Liver (tissue), 8 donors: ENCODE measurements at regions not wholly inside any gene's neighbourhood (a gene's known extent, or its start where the extent isn't known, plus 50 kb on each side); places are given as distances from the start of the nearest gene placed in this dataset.

Experiments
- DNase-seq: peaks from one replicate; pipeline ENCODE4 v3.0.0-alpha.2; 2017; ENCODE audit warnings: low spot score
- H3K27ac ChIP-seq, 2 donors: one replicate each; pipeline ENCODE4 v1.7.0; 2013; ENCODE audit warnings: inconsistent platforms in 2 of 2, low read length in 2 of 2, control low read depth in 1 of 2, low read depth in 1 of 2, mild to moderate bottlenecking in 1 of 2
- H3K27me3 ChIP-seq, 4 donors: one replicate each; pipeline versions ENCODE4 v1.6.1 to v1.7.0; 2013; ENCODE audit warnings: low read length in 3 of 4, inconsistent platforms in 1 of 4, mild to moderate bottlenecking in 1 of 4, moderate library complexity in 1 of 4; ENCODE audit not compliant: control insufficient read depth in 4 of 4, insufficient read depth in 4 of 4
- H3K36me3 ChIP-seq, 4 donors: one replicate each; pipeline versions ENCODE4 v1.6.1 to v1.7.0; 2013; ENCODE audit warnings: low read length in 3 of 4, mild to moderate bottlenecking in 3 of 4, low read depth in 1 of 4, moderate library complexity in 1 of 4; ENCODE audit not compliant: control insufficient read depth in 4 of 4, insufficient read depth in 3 of 4
- H3K4me1 ChIP-seq, 4 donors: one replicate each; pipeline versions ENCODE4 v1.6.1 to v1.7.0; 2013; ENCODE audit warnings: low read length in 3 of 4, mild to moderate bottlenecking in 3 of 4, moderate library complexity in 1 of 4; ENCODE audit not compliant: control insufficient read depth in 4 of 4, insufficient read depth in 4 of 4
- H3K4me3 ChIP-seq, 3 donors: one replicate each; pipeline versions ENCODE4 v1.6.1 to v1.7.0; 2013; ENCODE audit warnings: low read length in 3 of 3, control low read depth in 1 of 3, low read depth in 1 of 3, mild to moderate bottlenecking in 1 of 3
- H3K9ac ChIP-seq, 2 donors: one replicate each; pipeline ENCODE4 v1.7.0; 2013; ENCODE audit warnings: low read length in 2 of 2, mild to moderate bottlenecking in 2 of 2, moderate library complexity in 2 of 2, control low read depth in 1 of 2, low read depth in 1 of 2
- H3K9me3 ChIP-seq, 4 donors: one replicate each; pipeline versions ENCODE4 v1.6.1 to v1.7.0; 2013; ENCODE audit warnings: low read length in 3 of 4; ENCODE audit not compliant: control insufficient read depth in 4 of 4
- EGR1 ChIP-seq, 2 donors: IDR thresholded peaks; 2 replicates each; pipeline ENCODE4 v1.6.1; 2016 to 2018; ENCODE audit warnings: antibody characterized with exemption in 2 of 2, low read depth in 2 of 2
- FOXA1 ChIP-seq: IDR thresholded peaks from 2 replicates; pipeline ENCODE4 v1.6.1; 2016; ENCODE audit warnings: antibody characterized with exemption
- FOXA2 ChIP-seq: IDR thresholded peaks from 2 replicates; pipeline ENCODE4 v1.6.1; 2016; ENCODE audit warnings: antibody characterized with exemption
- GABPA ChIP-seq, 2 donors: IDR thresholded peaks in 1 of 2; conservative IDR thresholded peaks in 1 of 2; 2 replicates each; pipeline ENCODE4 v1.6.1; 2016; ENCODE audit warnings: antibody characterized with exemption in 2 of 2, mild to moderate bottlenecking in 1 of 2, moderate library complexity in 1 of 2
- HNF4A ChIP-seq, 2 donors: conservative IDR thresholded peaks; 2 replicates each; pipeline ENCODE4 v1.6.1; 2016; ENCODE audit warnings: antibody characterized with exemption in 2 of 2, mild to moderate bottlenecking in 2 of 2
- HNF4G ChIP-seq: IDR thresholded peaks from 2 replicates; pipeline ENCODE4 v1.6.1; 2016; ENCODE audit warnings: antibody characterized with exemption
- JUND ChIP-seq, 2 donors: IDR thresholded peaks; 2 replicates each; pipeline ENCODE4 v1.6.1; 2016; ENCODE audit warnings: antibody characterized with exemption in 2 of 2
- NR2F2 ChIP-seq: IDR thresholded peaks from 2 replicates; pipeline ENCODE4 v1.6.1; 2016; ENCODE audit warnings: antibody characterized with exemption
- RAD21 ChIP-seq, 2 donors: IDR thresholded peaks; 2 replicates each; pipeline ENCODE4 v1.6.1; 2016; ENCODE audit warnings: antibody characterized with exemption in 2 of 2, mild to moderate bottlenecking in 2 of 2
- RXRA ChIP-seq, 2 donors: IDR thresholded peaks; 2 replicates each; pipeline ENCODE4 v1.6.1; 2017 to 2018; ENCODE audit warnings: antibody characterized with exemption in 2 of 2, mild to moderate bottlenecking in 1 of 2
- TAF1 ChIP-seq: conservative IDR thresholded peaks from 2 replicates; pipeline ENCODE4 v1.6.1; 2016; ENCODE audit warnings: antibody characterized with exemption, mild to moderate bottlenecking
- YY1 ChIP-seq: IDR thresholded peaks from 2 replicates; pipeline ENCODE4 v1.6.1; 2016; ENCODE audit warnings: antibody characterized with exemption, mild to moderate bottlenecking
- WGBS: extraction: QIAGEN DNeasy Blood & Tissue Kit; methylation state at CpG from one replicate; pipeline ENCODE4 v1.1.7; 2013; 5-methylcytosine and 5-hydroxymethylcytosine counted together
- TF ChIP-seq, protein P1 (sequence below): fragments of 150-350 bp; IDR thresholded peaks from 2 replicates; pipeline ENCODE4 v1.5.1; 2017; ENCODE audit warnings: improper control_type of control experiment, low read depth, low read length; ENCODE audit not compliant: missing input control
- TF ChIP-seq, protein P2 (sequence below): IDR thresholded peaks from 2 replicates; pipeline ENCODE4 v1.6.1; 2016; ENCODE audit warnings: antibody characterized with exemption
- TF ChIP-seq, protein P3 (sequence below): IDR thresholded peaks from 2 replicates; pipeline ENCODE4 v1.6.1; 2016; ENCODE audit warnings: antibody characterized with exemption, mild to moderate bottlenecking
- TF ChIP-seq, protein P4 (sequence below): IDR thresholded peaks from 2 replicates; pipeline ENCODE4 v1.6.1; 2016; ENCODE audit warnings: antibody characterized with exemption
- donor health status: healthy.
- donor health status: healthy.
- donor health status: healthy.
- donor health status: healthy.
- donor health status: healthy.

DNA sequence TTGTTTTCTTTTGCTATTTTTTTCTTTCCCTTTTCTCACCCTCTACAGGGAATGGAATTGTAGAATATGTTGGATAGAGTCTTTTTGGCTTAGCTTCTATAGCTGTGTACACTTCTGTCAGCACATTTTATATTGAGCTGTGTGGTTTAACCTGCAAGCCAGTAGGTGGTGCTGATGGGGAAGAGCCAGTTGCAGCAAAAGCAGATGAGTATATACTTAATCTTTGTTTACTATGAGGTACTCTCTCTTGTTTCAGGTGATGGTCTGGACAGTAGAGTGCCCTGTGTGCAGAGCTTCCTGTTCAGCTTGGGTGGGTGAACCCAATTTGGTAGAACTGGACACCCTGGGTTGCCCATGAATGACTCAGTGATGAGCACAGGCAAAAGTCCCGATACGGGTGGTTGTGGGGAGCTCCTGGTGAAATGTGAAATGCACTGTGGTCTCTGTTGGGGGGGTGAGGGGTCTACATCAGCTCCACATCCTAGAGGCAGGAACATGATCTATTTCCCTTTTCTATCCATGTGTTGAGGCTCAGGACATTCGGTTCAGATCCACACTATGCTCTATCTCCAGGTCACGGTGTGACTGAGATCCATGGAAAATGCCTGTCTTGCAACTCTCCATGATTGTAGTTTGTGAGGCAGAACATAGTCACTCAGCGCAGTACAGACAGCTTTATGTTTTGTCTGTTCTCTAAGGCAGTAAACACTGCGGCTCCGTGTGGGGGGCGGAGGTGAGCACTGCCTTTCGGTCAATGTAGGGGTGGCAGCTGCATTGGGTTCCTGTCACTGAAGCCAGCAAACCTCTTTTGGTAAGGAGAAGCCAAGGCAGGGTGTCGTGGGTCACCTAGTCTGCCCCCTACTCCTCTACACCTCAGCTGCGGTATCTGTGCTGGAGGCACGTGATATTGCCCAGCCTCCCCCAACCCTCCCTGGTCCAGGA lies 353.2 kb downstream of the PRR16 start:
- TF ChIP-seq FOXA1 (no peak), RAD21 (IDR thresholded peaks at IDR 0.05) (peak; percentile 61 to 69), GABPA (IDR thresholded peaks at IDR 0.05 in 1 of 2, conservative IDR thresholded peaks at IDR 0.05 in 1 of 2) (no peak), TAF1 (no peak)
- TF ChIP-seq, protein P1, sequence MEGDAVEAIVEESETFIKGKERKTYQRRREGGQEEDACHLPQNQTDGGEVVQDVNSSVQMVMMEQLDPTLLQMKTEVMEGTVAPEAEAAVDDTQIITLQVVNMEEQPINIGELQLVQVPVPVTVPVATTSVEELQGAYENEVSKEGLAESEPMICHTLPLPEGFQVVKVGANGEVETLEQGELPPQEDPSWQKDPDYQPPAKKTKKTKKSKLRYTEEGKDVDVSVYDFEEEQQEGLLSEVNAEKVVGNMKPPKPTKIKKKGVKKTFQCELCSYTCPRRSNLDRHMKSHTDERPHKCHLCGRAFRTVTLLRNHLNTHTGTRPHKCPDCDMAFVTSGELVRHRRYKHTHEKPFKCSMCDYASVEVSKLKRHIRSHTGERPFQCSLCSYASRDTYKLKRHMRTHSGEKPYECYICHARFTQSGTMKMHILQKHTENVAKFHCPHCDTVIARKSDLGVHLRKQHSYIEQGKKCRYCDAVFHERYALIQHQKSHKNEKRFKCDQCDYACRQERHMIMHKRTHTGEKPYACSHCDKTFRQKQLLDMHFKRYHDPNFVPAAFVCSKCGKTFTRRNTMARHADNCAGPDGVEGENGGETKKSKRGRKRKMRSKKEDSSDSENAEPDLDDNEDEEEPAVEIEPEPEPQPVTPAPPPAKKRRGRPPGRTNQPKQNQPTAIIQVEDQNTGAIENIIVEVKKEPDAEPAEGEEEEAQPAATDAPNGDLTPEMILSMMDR = peak; percentile 20
- WGBS = 89% methylated on average over 12 of the region's 12 CpGs
- no peak for DNase-seq

DNA sequence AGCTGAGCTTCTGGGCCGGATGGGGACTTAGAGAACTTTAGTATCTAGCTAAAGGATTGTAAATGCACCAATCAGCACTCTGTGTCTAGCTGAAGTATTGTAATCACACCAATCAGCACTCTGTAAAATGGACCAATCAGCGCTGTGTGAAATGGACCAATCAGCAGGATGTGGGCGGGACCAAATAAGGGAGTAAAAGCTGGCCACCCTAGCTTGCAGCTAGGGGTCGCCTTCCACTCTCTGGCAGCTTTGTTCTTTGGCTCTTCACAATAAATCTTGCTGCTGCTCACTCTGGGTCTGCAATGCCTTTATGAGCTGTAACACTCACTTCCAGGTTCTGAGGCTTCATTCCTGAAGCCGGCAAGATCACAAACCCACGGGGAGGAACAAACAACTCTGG lies 354.0 kb downstream of the PRR16 start:
- no peaks in the 10 kb centered on the region for H3K36me3 ChIP-seq
- no peak overlapping the region for H3K4me3 ChIP-seq
- no peaks in the 10 kb centered on the region for H3K4me1 ChIP-seq
- WGBS = 86% methylated on average over 6 of the region's 6 CpGs
- no peak for DNase-seq
- no peak overlapping the region for H3K9ac ChIP-seq
- no peaks in the 10 kb centered on the region for H3K27me3 ChIP-seq
- no peaks in the 10 kb centered on the region for H3K9me3 ChIP-seq
- TF ChIP-seq, protein P2, sequence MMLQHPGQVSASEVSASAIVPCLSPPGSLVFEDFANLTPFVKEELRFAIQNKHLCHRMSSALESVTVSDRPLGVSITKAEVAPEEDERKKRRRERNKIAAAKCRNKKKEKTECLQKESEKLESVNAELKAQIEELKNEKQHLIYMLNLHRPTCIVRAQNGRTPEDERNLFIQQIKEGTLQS = no peak
- TF ChIP-seq, protein P3, sequence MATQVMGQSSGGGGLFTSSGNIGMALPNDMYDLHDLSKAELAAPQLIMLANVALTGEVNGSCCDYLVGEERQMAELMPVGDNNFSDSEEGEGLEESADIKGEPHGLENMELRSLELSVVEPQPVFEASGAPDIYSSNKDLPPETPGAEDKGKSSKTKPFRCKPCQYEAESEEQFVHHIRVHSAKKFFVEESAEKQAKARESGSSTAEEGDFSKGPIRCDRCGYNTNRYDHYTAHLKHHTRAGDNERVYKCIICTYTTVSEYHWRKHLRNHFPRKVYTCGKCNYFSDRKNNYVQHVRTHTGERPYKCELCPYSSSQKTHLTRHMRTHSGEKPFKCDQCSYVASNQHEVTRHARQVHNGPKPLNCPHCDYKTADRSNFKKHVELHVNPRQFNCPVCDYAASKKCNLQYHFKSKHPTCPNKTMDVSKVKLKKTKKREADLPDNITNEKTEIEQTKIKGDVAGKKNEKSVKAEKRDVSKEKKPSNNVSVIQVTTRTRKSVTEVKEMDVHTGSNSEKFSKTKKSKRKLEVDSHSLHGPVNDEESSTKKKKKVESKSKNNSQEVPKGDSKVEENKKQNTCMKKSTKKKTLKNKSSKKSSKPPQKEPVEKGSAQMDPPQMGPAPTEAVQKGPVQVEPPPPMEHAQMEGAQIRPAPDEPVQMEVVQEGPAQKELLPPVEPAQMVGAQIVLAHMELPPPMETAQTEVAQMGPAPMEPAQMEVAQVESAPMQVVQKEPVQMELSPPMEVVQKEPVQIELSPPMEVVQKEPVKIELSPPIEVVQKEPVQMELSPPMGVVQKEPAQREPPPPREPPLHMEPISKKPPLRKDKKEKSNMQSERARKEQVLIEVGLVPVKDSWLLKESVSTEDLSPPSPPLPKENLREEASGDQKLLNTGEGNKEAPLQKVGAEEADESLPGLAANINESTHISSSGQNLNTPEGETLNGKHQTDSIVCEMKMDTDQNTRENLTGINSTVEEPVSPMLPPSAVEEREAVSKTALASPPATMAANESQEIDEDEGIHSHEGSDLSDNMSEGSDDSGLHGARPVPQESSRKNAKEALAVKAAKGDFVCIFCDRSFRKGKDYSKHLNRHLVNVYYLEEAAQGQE = no peak
- TF ChIP-seq JUND (IDR thresholded peaks at IDR 0.05) (no peak), RAD21 (IDR thresholded peaks at IDR 0.05) (no peak), GABPA (IDR thresholded peaks at IDR 0.05 in 1 of 2, conservative IDR thresholded peaks at IDR 0.05 in 1 of 2) (no peak), RXRA (IDR thresholded peaks at IDR 0.05) (no peak), FOXA2 (no peak), HNF4A (conservative IDR thresholded peaks at IDR 0.05) (no peak), FOXA1 (no peak), YY1 (no peak), NR2F2 (no peak), HNF4G (no peak), TAF1 (no peak), EGR1 (IDR thresholded peaks at IDR 0.05; ENCODE audit: low read depth in 2 of 2) (no peak)
- TF ChIP-seq, protein P1 = no peak
- TF ChIP-seq, protein P4, sequence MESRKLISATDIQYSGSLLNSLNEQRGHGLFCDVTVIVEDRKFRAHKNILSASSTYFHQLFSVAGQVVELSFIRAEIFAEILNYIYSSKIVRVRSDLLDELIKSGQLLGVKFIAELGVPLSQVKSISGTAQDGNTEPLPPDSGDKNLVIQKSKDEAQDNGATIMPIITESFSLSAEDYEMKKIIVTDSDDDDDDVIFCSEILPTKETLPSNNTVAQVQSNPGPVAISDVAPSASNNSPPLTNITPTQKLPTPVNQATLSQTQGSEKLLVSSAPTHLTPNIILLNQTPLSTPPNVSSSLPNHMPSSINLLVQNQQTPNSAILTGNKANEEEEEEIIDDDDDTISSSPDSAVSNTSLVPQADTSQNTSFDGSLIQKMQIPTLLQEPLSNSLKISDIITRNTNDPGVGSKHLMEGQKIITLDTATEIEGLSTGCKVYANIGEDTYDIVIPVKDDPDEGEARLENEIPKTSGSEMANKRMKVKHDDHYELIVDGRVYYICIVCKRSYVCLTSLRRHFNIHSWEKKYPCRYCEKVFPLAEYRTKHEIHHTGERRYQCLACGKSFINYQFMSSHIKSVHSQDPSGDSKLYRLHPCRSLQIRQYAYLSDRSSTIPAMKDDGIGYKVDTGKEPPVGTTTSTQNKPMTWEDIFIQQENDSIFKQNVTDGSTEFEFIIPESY = no peak
- H3K27ac ChIP-seq = no peak overlapping the region

More for the DNA sequence above, 353.2 kb downstream of the PRR16 start:
- Histone ChIP-seq H3K4me3 (no peak overlapping the region), H3K36me3 (no peaks in the 10 kb centered on the region), H3K4me1 (no peaks in the 10 kb centered on the region), H3K9me3 (peaks cover 0 to 2% (median 0%) of the 10 kb centered on the region in 4 donors), H3K9ac (no peak overlapping the region), H3K27ac (no peak overlapping the region), H3K27me3 (no peaks in the 10 kb centered on the region)
